SU-DHL-6 (cell line): ENCODE measurements at regions not wholly inside any gene's neighbourhood (a gene's known extent, or its start where the extent isn't known, plus 50 kb on each side); places are given as distances from the start of the nearest gene placed in this dataset.

ENCODE experiments used
- H2AFZ ChIP-seq: fragments of 200-600 bp; sonication (generic); 2 replicates; pipeline ENCODE4 v1.6.1; 2014; ENCODE audit warnings: low read depth, mild to moderate bottlenecking, moderate library complexity, mixed read lengths, antibody characterized with exemption, low read length; ENCODE audit not compliant: severe bottlenecking
- H3F3A ChIP-seq: fragments of 200-600 bp; shearing (Covaris generic); 2 replicates; pipeline ENCODE4 v1.6.0; 2016; ENCODE audit warnings: antibody characterized with exemption, mild to moderate bottlenecking; ENCODE audit not compliant: insufficient read depth
- H3K27ac ChIP-seq: fragments of 200-600 bp; sonication (generic); 2 replicates; pipeline ENCODE4 v1.5.1; 2016; ENCODE audit warnings: low read depth, mild to moderate bottlenecking, low read length, moderate library complexity, mixed read lengths
- H3K27me3 ChIP-seq: fragments of 200-600 bp; sonication (generic), shearing (Covaris generic); 2 replicates; pipeline ENCODE4 v1.6.0; 2014; ENCODE audit warnings: mild to moderate bottlenecking, low read length
- H3K36me3 ChIP-seq: fragments of 200-600 bp; sonication (generic); 2 replicates; pipeline ENCODE4 v1.6.1; 2014; ENCODE audit warnings: mild to moderate bottlenecking, low read length, mixed read lengths
- H3K4me2 ChIP-seq: fragments of 300-600, 200-600 bp; shearing (Covaris generic), sonication (generic); 2 replicates; pipeline ENCODE4 v1.6.0; 2014; ENCODE audit warnings: low read length, low read depth, mild to moderate bottlenecking; ENCODE audit not compliant: poor library complexity, severe bottlenecking
- H3K4me3 ChIP-seq: fragments of 200-600 bp; sonication (generic); 2 replicates; pipeline ENCODE4 v1.5.1; 2014; ENCODE audit warnings: antibody characterized with exemption, low read length, mild to moderate bottlenecking, mixed read lengths; ENCODE audit not compliant: insufficient read depth, poor library complexity, severe bottlenecking
- H3K79me2 ChIP-seq: fragments of 200-600 bp; sonication (generic); 2 replicates; pipeline ENCODE4 v1.6.1; 2014; ENCODE audit warnings: mild to moderate bottlenecking, low read length, moderate library complexity; ENCODE audit not compliant: insufficient read depth
- H3K9ac ChIP-seq: fragments of 200-600 bp; sonication (generic); 2 replicates; pipeline ENCODE4 v1.7.0; 2014; ENCODE audit warnings: mild to moderate bottlenecking, low read length
- H3K9me2 ChIP-seq: fragments of 200-600 bp; sonication (generic); replicated peaks from 2 replicates; pipeline ENCODE4 v1.6.1; 2014; ENCODE audit warnings: low read length; ENCODE audit not compliant: insufficient read depth
- H3K9me3 ChIP-seq: fragments of 200-600 bp; sonication (generic); 2 replicates; pipeline ENCODE4 v1.6.1; 2014; ENCODE audit warnings: low read length, mixed read lengths; ENCODE audit not compliant: insufficient read depth
- H4K20me1 ChIP-seq: fragments of 200-600 bp; sonication (generic); 2 replicates; pipeline ENCODE4 v1.6.1; 2014; ENCODE audit warnings: low read depth, mild to moderate bottlenecking, antibody characterized with exemption, low read length, moderate library complexity, mixed read lengths
- EZH2phosphoT487 ChIP-seq: fragments of 200-600 bp; sonication (generic), shearing (Covaris generic); conservative IDR thresholded peaks from 2 replicates; pipeline ENCODE4 v1.6.1; 2018; ENCODE audit warnings: mild to moderate bottlenecking, antibody characterized with exemption, low read length, moderate library complexity, mixed read lengths
- TF ChIP-seq, protein P1 (sequence below): fragments of 200-600 bp; sonication (generic); IDR thresholded peaks from one replicate; pipeline ENCODE4 v1.5.1; 2017; ENCODE audit warnings: antibody characterized with exemption, mild to moderate bottlenecking, low read length, moderate library complexity; ENCODE audit not compliant: insufficient read depth, poor library complexity, severe bottlenecking

DNA sequence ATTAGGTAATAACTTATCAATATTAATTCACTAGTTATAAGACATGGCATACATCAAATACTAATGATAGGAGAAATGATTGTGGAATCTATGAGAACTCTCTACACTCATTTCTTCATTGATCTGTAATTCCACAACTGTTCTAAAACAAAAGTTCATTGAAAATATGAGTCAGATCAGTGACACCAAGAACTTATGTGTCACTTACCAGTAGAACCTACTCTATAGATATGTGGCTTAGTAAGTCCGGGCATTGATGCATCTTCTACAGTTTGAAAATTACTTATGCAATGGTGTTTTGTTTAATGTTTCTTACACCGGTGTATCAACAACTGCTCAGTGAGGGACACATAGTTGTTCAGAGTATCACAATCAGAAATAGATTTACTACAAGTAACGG is 520.3 kb downstream of the ARAP2 start:
- no peaks in the 10 kb centered on the region for H4K20me1 ChIP-seq
- H3K9me2 ChIP-seq, result no peaks in the 10 kb centered on the region
- no peak overlapping the region for H3K4me3 ChIP-seq
- no peak overlapping the region for H2AFZ ChIP-seq
- no peaks in the 10 kb centered on the region for H3F3A ChIP-seq
- no peak overlapping the region for H3K9ac ChIP-seq
- H3K79me2 ChIP-seq, result no peaks in the 10 kb centered on the region
- H3K9me3 ChIP-seq, result no peaks in the 10 kb centered on the region
- no peak overlapping the region for H3K27ac ChIP-seq
- no peak for TF ChIP-seq EZH2phosphoT487
- TF ChIP-seq, protein P1, sequence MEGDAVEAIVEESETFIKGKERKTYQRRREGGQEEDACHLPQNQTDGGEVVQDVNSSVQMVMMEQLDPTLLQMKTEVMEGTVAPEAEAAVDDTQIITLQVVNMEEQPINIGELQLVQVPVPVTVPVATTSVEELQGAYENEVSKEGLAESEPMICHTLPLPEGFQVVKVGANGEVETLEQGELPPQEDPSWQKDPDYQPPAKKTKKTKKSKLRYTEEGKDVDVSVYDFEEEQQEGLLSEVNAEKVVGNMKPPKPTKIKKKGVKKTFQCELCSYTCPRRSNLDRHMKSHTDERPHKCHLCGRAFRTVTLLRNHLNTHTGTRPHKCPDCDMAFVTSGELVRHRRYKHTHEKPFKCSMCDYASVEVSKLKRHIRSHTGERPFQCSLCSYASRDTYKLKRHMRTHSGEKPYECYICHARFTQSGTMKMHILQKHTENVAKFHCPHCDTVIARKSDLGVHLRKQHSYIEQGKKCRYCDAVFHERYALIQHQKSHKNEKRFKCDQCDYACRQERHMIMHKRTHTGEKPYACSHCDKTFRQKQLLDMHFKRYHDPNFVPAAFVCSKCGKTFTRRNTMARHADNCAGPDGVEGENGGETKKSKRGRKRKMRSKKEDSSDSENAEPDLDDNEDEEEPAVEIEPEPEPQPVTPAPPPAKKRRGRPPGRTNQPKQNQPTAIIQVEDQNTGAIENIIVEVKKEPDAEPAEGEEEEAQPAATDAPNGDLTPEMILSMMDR, result no peak
- no peaks in the 10 kb centered on the region for H3K36me3 ChIP-seq
- no peak overlapping the region for H3K4me2 ChIP-seq
- no peaks in the 10 kb centered on the region for H3K27me3 ChIP-seq

DNA sequence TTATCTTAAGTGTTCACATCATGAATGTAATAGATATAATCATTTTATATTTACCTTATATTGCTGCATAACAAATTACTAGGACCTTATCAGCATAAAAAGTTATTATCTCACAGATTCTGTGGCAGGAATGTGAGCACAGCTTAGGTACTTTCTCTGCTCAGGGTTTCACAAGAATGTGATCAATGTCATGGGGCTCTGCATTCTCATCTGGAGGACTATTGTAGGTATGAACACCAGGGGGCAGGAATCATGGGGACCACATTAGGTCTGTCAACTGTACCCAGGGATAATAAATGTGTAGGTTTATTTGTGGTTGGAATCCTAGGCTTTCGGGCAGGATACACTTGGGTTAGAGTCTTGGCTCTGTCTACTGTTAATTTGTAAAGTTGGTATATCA is 519.2 kb downstream of the ARAP2 start:
- Histone ChIP-seq H3K79me2 (no peaks in the 10 kb centered on the region), H3F3A (no peaks in the 10 kb centered on the region), H3K4me2 (no peak overlapping the region), H3K9ac (no peak overlapping the region), H2AFZ (no peak overlapping the region), H3K36me3 (no peaks in the 10 kb centered on the region), H3K4me3 (no peak overlapping the region), H3K27ac (no peak overlapping the region), H3K9me3 (no peaks in the 10 kb centered on the region), H4K20me1 (no peaks in the 10 kb centered on the region), H3K27me3 (no peaks in the 10 kb centered on the region), H3K9me2 (no peaks in the 10 kb centered on the region)
- TF ChIP-seq EZH2phosphoT487, result no peak

DNA sequence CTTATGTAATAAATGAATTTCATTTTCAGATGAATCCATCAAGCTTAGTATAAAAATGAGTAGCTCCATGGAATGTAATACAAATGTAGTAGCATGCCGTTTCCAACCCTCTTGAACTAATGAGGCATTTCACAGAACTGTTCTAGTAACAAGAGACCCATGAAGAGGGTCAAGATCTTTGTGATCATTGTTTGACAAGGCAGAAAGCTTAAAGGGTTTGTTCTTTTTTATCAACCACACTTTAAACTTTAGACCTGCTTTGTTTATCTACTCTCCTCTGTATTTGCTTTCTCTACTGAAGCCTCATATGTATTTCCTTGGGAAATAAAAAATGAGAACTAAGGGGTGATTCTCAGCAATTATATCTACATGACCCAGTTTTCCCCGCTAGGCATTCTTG is 513.9 kb downstream of the ARAP2 start:
- H3K4me2 ChIP-seq, result no peak overlapping the region
- no peaks in the 10 kb centered on the region for H3K9me2 ChIP-seq
- H3K36me3 ChIP-seq, result no peaks in the 10 kb centered on the region
- H3K9ac ChIP-seq, result no peak overlapping the region
- no peak overlapping the region for H2AFZ ChIP-seq
- no peak for TF ChIP-seq EZH2phosphoT487
- TF ChIP-seq, protein P1, result no peak
- H3K9me3 ChIP-seq, result no peaks in the 10 kb centered on the region
- no peaks in the 10 kb centered on the region for H3K27me3 ChIP-seq
- H3K4me3 ChIP-seq, result no peak overlapping the region
- H4K20me1 ChIP-seq, result no peaks in the 10 kb centered on the region
- H3F3A ChIP-seq, result no peaks in the 10 kb centered on the region
- no peaks in the 10 kb centered on the region for H3K79me2 ChIP-seq
- no peak overlapping the region for H3K27ac ChIP-seq

DNA sequence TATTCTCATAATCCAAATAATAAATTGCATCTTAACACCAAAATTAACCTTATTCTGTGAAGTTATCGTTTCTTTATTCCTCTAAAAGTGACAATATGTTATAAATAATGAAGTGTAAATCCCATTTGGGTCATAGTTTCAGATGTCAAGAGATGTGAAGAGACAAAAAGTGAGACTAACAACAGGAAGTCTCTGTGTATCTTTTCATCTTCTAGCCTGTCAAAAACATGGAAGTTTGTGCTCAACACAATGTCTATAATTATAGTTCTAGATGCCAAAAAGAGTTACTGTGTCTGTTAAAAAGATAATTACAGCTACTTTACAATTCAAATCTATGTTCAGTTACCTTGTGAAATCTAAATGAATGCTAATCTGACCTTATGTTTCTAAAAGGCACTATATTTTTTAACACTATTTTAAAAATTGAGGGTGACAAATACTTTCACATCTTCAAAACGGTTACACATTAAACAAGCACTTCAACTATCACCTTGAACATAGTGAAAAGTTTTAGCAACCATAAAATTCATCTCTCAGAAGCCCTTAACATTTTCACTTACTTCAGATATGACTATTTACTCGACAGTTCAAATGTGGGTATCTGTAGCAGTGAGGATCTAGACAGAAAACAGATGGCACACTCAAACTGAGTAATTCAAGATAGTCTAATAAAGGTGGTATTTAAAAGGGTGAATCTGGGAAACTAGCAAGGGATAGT is 509.8 kb downstream of the ARAP2 start:
- Histone ChIP-seq H2AFZ (peak overlapping the region; percentile 39), H3K27ac (no peak overlapping the region), H3K79me2 (no peaks in the 10 kb centered on the region), H3K36me3 (no peaks in the 10 kb centered on the region), H3F3A (no peaks in the 10 kb centered on the region), H3K9me2 (no peaks in the 10 kb centered on the region), H3K9ac (no peak overlapping the region), H4K20me1 (no peaks in the 10 kb centered on the region), H3K4me3 (no peak overlapping the region), H3K27me3 (no peaks in the 10 kb centered on the region), H3K4me2 (no peak overlapping the region), H3K9me3 (no peaks in the 10 kb centered on the region)
- TF ChIP-seq, protein P1, result no peak
- TF ChIP-seq EZH2phosphoT487, result no peak
